D721Med (cell line): ENCODE measurements at regions not wholly inside any gene's neighbourhood (a gene's known extent, or its start where the extent isn't known, plus 50 kb on each side); places are given as distances from the start of the nearest gene placed in this dataset.

Experiments
- DNase-seq: peaks from one replicate; pipeline ENCODE4 v3.0.0; 2011; ENCODE audit warnings: low spot score; ENCODE audit not compliant: insufficient read length
- FAIRE-seq: peaks from 2 replicates; lab custom pipeline; 2011; peaks lifted over from hg19 to GRCh38; lab: Jason Lieb, UNC
- TF ChIP-seq, protein P1 (sequence below): IDR thresholded peaks from 2 replicates; pipeline ENCODE4 v1.5.1; 2012; ENCODE audit warnings: mild to moderate bottlenecking, control low read depth; ENCODE audit not compliant: insufficient read depth; ENCODE audit errors: missing control alignments

- DNase-seq (no peak), FAIRE-seq (no peak)
- TF ChIP-seq, protein P1, sequence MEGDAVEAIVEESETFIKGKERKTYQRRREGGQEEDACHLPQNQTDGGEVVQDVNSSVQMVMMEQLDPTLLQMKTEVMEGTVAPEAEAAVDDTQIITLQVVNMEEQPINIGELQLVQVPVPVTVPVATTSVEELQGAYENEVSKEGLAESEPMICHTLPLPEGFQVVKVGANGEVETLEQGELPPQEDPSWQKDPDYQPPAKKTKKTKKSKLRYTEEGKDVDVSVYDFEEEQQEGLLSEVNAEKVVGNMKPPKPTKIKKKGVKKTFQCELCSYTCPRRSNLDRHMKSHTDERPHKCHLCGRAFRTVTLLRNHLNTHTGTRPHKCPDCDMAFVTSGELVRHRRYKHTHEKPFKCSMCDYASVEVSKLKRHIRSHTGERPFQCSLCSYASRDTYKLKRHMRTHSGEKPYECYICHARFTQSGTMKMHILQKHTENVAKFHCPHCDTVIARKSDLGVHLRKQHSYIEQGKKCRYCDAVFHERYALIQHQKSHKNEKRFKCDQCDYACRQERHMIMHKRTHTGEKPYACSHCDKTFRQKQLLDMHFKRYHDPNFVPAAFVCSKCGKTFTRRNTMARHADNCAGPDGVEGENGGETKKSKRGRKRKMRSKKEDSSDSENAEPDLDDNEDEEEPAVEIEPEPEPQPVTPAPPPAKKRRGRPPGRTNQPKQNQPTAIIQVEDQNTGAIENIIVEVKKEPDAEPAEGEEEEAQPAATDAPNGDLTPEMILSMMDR = no peak
These were observed 403.2 kb upstream of the DDI1 start for GRCh38 chr11:103633068-103633788.

DNA sequence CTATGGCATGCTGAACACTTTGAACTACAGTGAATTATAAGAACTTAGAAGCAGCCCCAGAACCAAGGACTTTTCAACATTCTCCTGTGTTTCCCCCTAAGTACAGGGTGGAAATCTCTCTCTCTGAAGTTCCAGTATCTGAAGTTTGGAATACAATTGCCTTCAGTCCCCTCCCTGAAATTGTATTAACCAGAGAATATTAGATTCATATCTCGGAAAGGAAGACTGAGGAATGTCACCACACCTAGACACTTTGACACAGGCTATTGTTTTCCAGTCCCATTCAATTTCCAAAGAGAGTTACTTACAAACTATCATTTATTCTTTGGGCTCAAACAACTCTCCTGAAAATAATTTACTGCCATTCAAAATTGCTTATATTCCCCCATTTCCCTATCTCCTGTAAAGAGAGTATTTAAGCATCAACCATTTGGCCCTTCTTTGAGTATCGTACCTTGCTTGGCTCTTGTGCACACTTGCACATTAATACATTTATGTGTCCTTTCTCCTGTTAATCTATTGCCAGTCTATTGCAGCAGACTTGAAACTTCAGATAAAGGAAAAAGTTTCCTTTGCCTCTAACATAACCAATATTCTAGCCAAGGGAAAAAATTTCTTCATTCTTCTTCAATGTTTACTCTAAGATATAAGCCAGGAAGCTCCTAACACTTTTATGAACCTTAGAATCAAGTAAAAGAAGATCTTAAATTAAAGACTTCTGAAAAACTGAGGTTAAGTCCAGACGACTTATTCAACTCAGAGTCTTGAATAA, 402.4 kb upstream of the DDI1 start:
- TF ChIP-seq, protein P1 = no peak
- DNase-seq = no peak
- no peak for FAIRE-seq

- FAIRE-seq = no peak
- DNase-seq = no peak
- TF ChIP-seq, protein P1 = no peak
These were observed 400.2 kb upstream of the DDI1 start for GRCh38 chr11:103636232-103636631.

- TF ChIP-seq, protein P1 = no peak
- FAIRE-seq = no peak
- DNase-seq = no peak
These were observed 399.1 kb upstream of the DDI1 start for GRCh38 chr11:103637295-103637694.

- DNase-seq (no peak), FAIRE-seq (no peak)
- TF ChIP-seq, protein P1 = no peak
These were observed 398.6 kb upstream of the DDI1 start for GRCh38 chr11:103637831-103638230.

DNA sequence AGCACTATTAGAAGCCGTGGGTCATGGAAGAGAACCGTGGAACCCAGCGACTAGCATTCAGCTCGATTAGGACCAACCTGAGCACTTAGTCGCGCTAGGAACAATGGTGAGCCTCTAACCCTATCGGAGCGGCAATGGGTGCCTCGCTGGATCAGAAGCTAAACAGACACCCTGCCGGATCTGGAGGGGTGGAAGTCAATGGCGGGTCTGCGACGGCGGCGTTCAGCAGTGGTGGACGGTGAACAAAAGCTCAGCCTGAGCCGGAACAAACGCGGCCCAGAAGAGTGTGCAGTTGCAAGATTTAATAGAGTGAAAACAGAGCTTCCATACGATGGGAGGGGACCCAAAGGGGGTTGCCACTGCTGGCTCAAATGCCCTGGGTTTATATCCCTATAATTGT, 391.8 kb upstream of the DDI1 start:
- no peak for FAIRE-seq

More for the DNA sequence above, 391.8 kb upstream of the DDI1 start:
- DNase-seq = no peak
- TF ChIP-seq, protein P1 = no peak
